Heart left ventricle (tissue), 16 donors: ENCODE measurements at regions not wholly inside any gene's neighbourhood (a gene's known extent, or its start where the extent isn't known, plus 50 kb on each side); places are given as distances from the start of the nearest gene placed in this dataset.
"Not testable (repeated sequence)": the region's sequence is repeated elsewhere in the genome, so short reads cannot be mapped to it uniquely, and the experiment has no call there.

Source experiments
- ATAC-seq, 4 donors: fragments of 200-7000 bp; cut with Tn5 transposase; one replicate each; pipeline ENCODE4 v1.9.1; 2020 to 2022; ENCODE audit warnings: moderate library complexity in 4 of 4, mild to moderate bottlenecking in 3 of 4, moderate number of reproducible peaks in 1 of 4
- DNase-seq, 5 donors: peaks; one replicate each; pipeline ENCODE4 v3.0.0-alpha.2; 2020
- H3K27ac ChIP-seq, 12 donors: fragments of 200-600 bp; sonication (generic) in 4 of 12; one replicate each; pipeline versions ENCODE4 v1.5.0 to v1.8.0; 2016 to 2022; ENCODE audit warnings: mild to moderate bottlenecking in 2 of 12
- H3K27me3 ChIP-seq, 9 donors: fragments of 200-600 bp; sonication (generic) in 2 of 9; one replicate each; pipeline versions ENCODE4 v1.5.1 to v1.8.0; 2016 to 2022; ENCODE audit warnings: mild to moderate bottlenecking in 3 of 9
- H3K36me3 ChIP-seq, 9 donors: fragments of 200-600 bp; sonication (generic) in 2 of 9; one replicate each; pipeline versions ENCODE4 v1.5.0 to v1.8.0; 2018 to 2022; ENCODE audit warnings: mild to moderate bottlenecking in 2 of 9
- H3K4me1 ChIP-seq, 12 donors: fragments of 200-600 bp; sonication (generic) in 4 of 12; one replicate each; pipeline versions ENCODE4 v1.5.0 to v1.8.0; 2016 to 2022; ENCODE audit warnings: mild to moderate bottlenecking in 3 of 12
- H3K4me3 ChIP-seq, 12 donors: fragments of 200-600 bp; sonication (generic) in 4 of 12; one replicate each; pipeline versions ENCODE4 v1.5.0 to v1.8.0; 2017 to 2022; ENCODE audit warnings: mild to moderate bottlenecking in 9 of 12, moderate library complexity in 4 of 12
- H3K9me3 ChIP-seq, 12 donors: fragments of 200-600 bp; sonication (generic) in 4 of 12; one replicate each; pipeline versions ENCODE4 v1.5.0 to v1.8.0; 2016 to 2022; ENCODE audit warnings: mild to moderate bottlenecking in 1 of 12
- CTCF ChIP-seq, 12 donors: fragments of 200-600 bp; sonication (generic) in 4 of 12; IDR thresholded peaks; one replicate each; pipeline versions ENCODE4 v1.5.0 to v1.8.0; 2018 to 2022; ENCODE audit warnings: antibody characterized with exemption in 12 of 12, mild to moderate bottlenecking in 5 of 12
- POLR2A ChIP-seq, 2 donors: fragments of 450-650 bp; IDR thresholded peaks; one replicate each; pipeline ENCODE4 v1.6.1; 2017; ENCODE audit warnings: antibody characterized with exemption in 2 of 2, mild to moderate bottlenecking in 2 of 2, moderate library complexity in 2 of 2
- WGBS, 4 donors: extraction: QIAGEN DNeasy Blood & Tissue Kit in 2 of 4; methylation state at CpG; one replicate each; pipeline versions ENCODE4 v1.1.5 to v1.1.7; 2013 to 2018; 5-methylcytosine and 5-hydroxymethylcytosine counted together
- intact Hi-C, 10 donors: fragments of 100-400 bp; cut with DNase I; formaldehyde crosslinking; loops; one replicate each; pipeline versions ENCODE4 v1.11.1 to v1.14.2; 2022
- donor health status: ischemic (EF 13 %, LVEDD 7.1; RV severe dilation, severe dysfunction).
- donor health status: healthy with polysubstance abuse.
- donor health status: DM: no; HTN: yes; CAD: no.
- donor health status: DM: no; HTN: no; CAD: no.
- donor health status: ischemic (EF 25% LVEDD 6.9; RV normal size, moderate dysfunction).
- donor health status: ischemic (EF 25% LVEDD 5.7; RV mildly dilated, moderate dysfunction).
- donor health status: healthy.
- donor health status: DM: yes; HTN: yes; CAD: no.
- donor health status: ischemic (EF 35%, LVEDD 5.7; RV mildly dilated, moderate dysfunction).
- donor health status: nonischemic (EF 11% LVEDD 7.7; RV severe dilation, severe dysfunction).
- donor health status: DM: yes; HTN: yes; CAD: no.
- donor health status: PGD.
- donor health status: ischemic (EF 29% LVEDD 5.4; RV normal size, mild dysfunction).
- donor health status: nonischemic (EF 23%, LVEDD 6.1; RV moderate dilation, normal function).

DNA sequence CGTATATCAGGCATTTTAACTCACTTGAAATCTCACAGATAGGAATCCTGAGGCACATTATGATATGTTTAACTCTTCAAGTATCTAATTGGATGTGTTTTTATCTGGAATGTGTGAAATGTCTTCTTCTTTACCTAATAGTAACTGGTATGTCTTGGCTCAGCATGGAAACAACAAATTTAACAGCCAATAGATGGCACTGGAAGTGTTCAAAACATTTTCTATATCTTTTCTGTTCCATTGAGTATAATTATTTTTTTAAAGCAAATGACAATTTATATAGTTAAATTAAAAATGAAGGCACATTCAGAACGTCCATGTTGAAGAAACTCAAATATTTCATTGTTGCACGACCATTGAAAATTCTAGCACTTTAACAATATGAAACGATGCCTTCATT is 164.6 kb upstream of the SLC16A7 start:
- H3K4me1 ChIP-seq, result no peaks in the 10 kb centered on the region
- no peak for DNase-seq
- no peaks in the 10 kb centered on the region for H3K36me3 ChIP-seq
- no peak overlapping the region for H3K27ac ChIP-seq
- TF ChIP-seq POLR2A (IDR thresholded peaks at IDR 0.05) (no peak), CTCF (IDR thresholded peaks at IDR 0.05) (peak in 6 of 12 donors; percentile 21 to 35 (median 28))
- no peak overlapping the region for H3K4me3 ChIP-seq
- no peaks in the 10 kb centered on the region for H3K27me3 ChIP-seq
- no peak for ATAC-seq
- WGBS, 4 donors, result 47 to 53% (median 49%) methylated on average over 4 of the region's 4 CpGs
- intact Hi-C loops, result loop anchor here in 1 of 10 donors (10.0 kb wide), 1 partner anchor 404 kb away; no protein-coding TSS in a partner anchor
- H3K9me3 ChIP-seq, result no peaks in the 10 kb centered on the region

- H3K4me1 ChIP-seq, result no peaks in the 10 kb centered on the region
- no peak overlapping the region for H3K27ac ChIP-seq
- H3K27me3 ChIP-seq, result no peaks in the 10 kb centered on the region
- H3K9me3 ChIP-seq, result no peaks in the 10 kb centered on the region
- no peak overlapping the region for H3K4me3 ChIP-seq
- 70 to 88% (median 78%) methylated on average over 1 of the region's 1 CpG for whole genome bisulfite sequencing, 4 donors
- H3K36me3 ChIP-seq, result no peaks in the 10 kb centered on the region
- intact Hi-C loops, result loop anchor here in 2 of 10 donors (10.0 kb wide), 2 partner anchors 405 to 1555 kb away; no protein-coding TSS in a partner anchor
- no peak for TF ChIP-seq CTCF (IDR thresholded peaks at IDR 0.05)
- ATAC-seq, result no peak
- DNase-seq, result no peak
These were observed 166.1 kb upstream of the SLC16A7 start for GRCh38 chr12:59429766-59430165.

DNA sequence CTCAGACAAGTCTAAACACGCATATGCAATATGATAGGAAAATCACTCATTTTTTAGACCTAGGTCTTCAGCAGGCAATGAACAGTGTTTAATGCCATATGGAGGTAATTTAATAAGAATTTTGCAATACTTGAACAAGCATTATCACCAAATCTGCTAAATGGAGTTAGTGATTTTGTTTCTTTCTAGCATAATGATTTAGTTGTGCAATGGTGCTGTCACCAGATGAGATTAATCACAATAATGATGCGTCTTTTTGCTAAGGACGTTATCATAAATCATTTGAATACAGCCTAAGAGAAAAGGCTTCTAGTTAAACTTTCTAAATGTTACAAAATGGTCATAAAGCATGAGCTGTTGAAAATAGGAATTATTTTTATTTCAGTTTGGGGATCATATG is 170.0 kb upstream of the SLC16A7 start:
- no peak overlapping the region for H3K4me3 ChIP-seq
- no peak for TF ChIP-seq CTCF (IDR thresholded peaks at IDR 0.05)
- TF ChIP-seq POLR2A (IDR thresholded peaks at IDR 0.05), result no peak
- intact Hi-C loops, result loop anchor here in 1 of 10 donors (10.0 kb wide), 1 partner anchor 1559 kb away; no protein-coding TSS in a partner anchor
- no peaks in the 10 kb centered on the region for H3K4me1 ChIP-seq
- no peak overlapping the region for H3K27ac ChIP-seq
- ATAC-seq, result no peak
- no peaks in the 10 kb centered on the region for H3K9me3 ChIP-seq
- no peaks in the 10 kb centered on the region for H3K27me3 ChIP-seq
- H3K36me3 ChIP-seq, result no peaks in the 10 kb centered on the region
- DNase-seq, result no peak
- WGBS, 4 donors, result 82 to 92% (median 85%) methylated on average over 3 of the region's 3 CpGs

DNA sequence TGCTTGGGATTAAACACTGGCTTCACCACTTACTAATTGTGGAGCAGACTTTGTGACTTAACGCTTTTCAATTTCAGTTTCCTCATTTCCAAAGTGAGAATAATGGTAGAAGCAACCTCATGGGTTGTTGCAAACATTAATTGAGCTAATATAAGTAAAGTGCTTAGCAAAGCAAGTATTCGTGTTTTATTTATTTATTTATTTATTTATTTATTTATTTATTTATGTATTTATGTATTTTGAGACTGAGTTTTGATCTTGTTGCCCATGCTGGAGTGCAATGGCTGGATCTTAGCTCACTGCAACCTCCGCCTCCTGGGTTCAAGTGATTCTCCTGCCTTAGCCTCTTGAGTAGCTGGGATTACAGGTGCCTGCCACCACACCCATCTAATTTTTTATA is 171.2 kb upstream of the SLC16A7 start:
- WGBS, 4 donors, result 88 to 93% (median 90%) methylated on average over 3 of the region's 3 CpGs
- intact Hi-C loops, result loop anchor here in 1 of 10 donors (10.0 kb wide), 1 partner anchor 1560 kb away; no protein-coding TSS in a partner anchor
- H3K27me3 ChIP-seq, H3K4me1 ChIP-seq, H3K36me3 ChIP-seq, H3K9me3 ChIP-seq, H3K27ac ChIP-seq, DNase-seq, H3K4me3 ChIP-seq, ATAC-seq: not testable (repeated sequence)

GRCh38 chr12:59414051-59414450 is 181.8 kb upstream of the SLC16A7 start:
- Histone ChIP-seq H3K36me3 (no peaks in the 10 kb centered on the region), H3K4me1 (peaks cover 0 to 3% (median 0%) of the 10 kb centered on the region in 12 donors), H3K27ac (no peak overlapping the region), H3K4me3 (no peak overlapping the region), H3K9me3 (no peaks in the 10 kb centered on the region), H3K27me3 (no peaks in the 10 kb centered on the region)
- 61 to 86% (median 70%) methylated on average over 1 of the region's 1 CpG for WGBS, 4 donors
- intact Hi-C loops, result no loop called here
- TF ChIP-seq POLR2A (IDR thresholded peaks at IDR 0.05) (no peak), CTCF (IDR thresholded peaks at IDR 0.05) (no peak)
- DNase-seq (no peak), ATAC-seq (no peak)
